ENCODE measurements at regions not wholly inside any gene's neighbourhood (a gene's known extent, or its start where the extent isn't known, plus 50 kb on each side); places are given as distances from the start of the nearest gene placed in this dataset.
"Not testable (repeated sequence)": the region's sequence is repeated elsewhere in the genome, so short reads cannot be mapped to it uniquely, and the experiment has no call there.

DNA sequence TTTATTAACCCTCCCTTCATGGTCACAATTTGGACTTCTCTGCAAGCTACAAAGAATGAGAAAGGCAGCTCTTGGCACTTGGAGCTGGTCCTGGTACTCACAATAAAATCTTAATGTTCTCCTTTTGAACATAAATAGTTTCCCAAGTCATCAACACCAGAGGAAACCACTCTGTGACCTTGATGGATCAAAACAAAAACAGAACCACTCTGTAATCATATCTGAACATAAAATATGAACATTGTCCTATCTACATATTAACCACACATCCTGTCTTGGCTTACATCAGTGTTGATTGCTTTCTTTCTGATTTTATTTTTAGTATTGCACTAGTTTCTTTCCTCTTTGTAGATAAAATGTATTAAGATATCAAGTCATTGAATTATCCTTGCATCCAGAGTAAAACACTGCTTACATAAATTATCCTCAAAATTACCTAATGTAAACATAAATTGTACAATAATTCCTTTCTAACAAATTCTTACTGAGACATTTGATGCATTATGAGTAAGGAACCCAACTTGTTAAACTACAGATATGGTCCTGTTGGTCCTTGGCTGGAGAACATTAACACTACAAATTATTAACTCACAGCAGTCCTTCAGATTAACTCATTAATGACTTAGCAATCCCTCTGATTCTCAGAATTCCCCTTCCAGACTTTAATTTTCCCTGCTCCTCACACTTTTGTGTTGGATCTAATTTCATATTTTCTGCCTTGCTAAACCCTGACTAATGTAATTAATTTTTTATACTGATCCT, 860.5 kb downstream of the DIPK2A start:
- TF ChIP-seq POLR2A (IDR thresholded peaks at IDR 0.05) (no peak), CTCF (IDR thresholded peaks at IDR 0.05) (no peak), POLR2AphosphoS5 (IDR thresholded peaks at IDR 0.05) (no peak), EP300 (IDR thresholded peaks at IDR 0.05) (no peak)
- Histone ChIP-seq H3K4me3 (no peak overlapping the region), H3K4me1 (no peaks in the 10 kb centered on the region), H3K27me3 (no peaks in the 10 kb centered on the region), H3K9me3 (peaks cover 0 to 8% (median 0%) of the 10 kb centered on the region in 3 donors), H3K36me3 (no peaks in the 10 kb centered on the region), H3K27ac (no peak overlapping the region)
- ATAC-seq, result no peak

GRCh38 chr3:144839991-144840390, 868.4 kb downstream of the DIPK2A start:
- no peak for ATAC-seq
- Histone ChIP-seq H3K36me3 (no peaks in the 10 kb centered on the region), H3K9me3 (peaks cover 0 to 18% (median 0%) of the 10 kb centered on the region in 3 donors), H3K27me3 (no peaks in the 10 kb centered on the region), H3K4me1 (no peaks in the 10 kb centered on the region), H3K4me3 (no peak overlapping the region), H3K27ac (no peak overlapping the region)
- 86 to 88% methylated on average over 1 to 2 of the region's 2 CpGs for WGBS, 2 donors (ENCODE audit: low coverage in 1 of 2)
- TF ChIP-seq POLR2A (IDR thresholded peaks at IDR 0.05), result no peak
- TF ChIP-seq POLR2AphosphoS5 (IDR thresholded peaks at IDR 0.05), result no peak
- no peak for TF ChIP-seq EP300 (IDR thresholded peaks at IDR 0.05)
- TF ChIP-seq CTCF (IDR thresholded peaks at IDR 0.05), result no peak

DNA sequence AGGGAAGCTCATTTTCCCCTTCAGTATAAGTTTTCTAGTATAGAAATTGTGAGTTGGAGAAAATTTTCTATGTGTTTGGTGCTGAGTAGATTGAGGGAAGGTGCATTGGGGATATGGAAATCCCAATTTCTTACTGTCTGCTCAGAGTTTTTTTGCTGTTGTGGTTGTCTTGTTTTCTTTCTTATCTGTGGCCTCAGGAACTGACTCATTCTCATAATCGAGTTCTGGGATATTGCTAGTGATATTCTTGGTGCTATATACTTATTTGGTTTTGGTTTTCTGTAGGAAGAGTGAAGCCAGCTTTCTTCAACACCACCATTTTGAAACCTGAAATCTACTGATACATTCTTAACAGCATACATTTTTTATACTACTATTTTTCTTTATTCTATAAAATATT, 869.2 kb downstream of the DIPK2A start:
- TF ChIP-seq POLR2AphosphoS5 (IDR thresholded peaks at IDR 0.05), result no peak
- no peaks in the 10 kb centered on the region for H3K27me3 ChIP-seq
- H3K36me3 ChIP-seq, result no peaks in the 10 kb centered on the region
- H3K4me3 ChIP-seq, result no peak overlapping the region
- no peaks in the 10 kb centered on the region for H3K4me1 ChIP-seq
- WGBS, 2 donors (ENCODE audit: low coverage in 1 of 2), result 65 to 70% methylated on average over 1 of the region's 1 CpG
- ATAC-seq, result no peak
- no peak overlapping the region for H3K27ac ChIP-seq
- H3K9me3 ChIP-seq, result peaks cover 0 to 18% (median 0%) of the 10 kb centered on the region in 3 donors

DNA sequence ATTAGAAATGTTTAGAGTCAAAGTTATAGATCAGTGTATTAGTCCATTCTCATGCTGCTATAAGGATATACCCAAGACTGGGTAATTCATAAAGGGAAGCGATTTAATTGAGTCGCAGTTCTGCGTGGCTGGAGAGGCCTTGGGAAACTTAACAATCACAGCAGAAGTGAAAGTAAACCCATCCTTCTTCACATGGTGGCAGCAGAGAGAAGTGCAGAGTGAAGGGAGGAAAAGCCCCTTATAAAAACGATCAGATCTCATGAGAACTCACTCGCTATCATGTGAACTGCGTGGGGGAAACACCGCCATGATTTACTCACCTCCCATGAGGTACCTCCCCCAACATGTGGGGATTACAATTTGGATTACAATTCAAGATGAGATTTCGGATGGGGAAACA, 871.5 kb downstream of the DIPK2A start:
- TF ChIP-seq POLR2AphosphoS5 (IDR thresholded peaks at IDR 0.05) (no peak), EP300 (IDR thresholded peaks at IDR 0.05) (no peak), CTCF (IDR thresholded peaks at IDR 0.05) (no peak), POLR2A (IDR thresholded peaks at IDR 0.05) (no peak)
- Histone ChIP-seq H3K36me3 (no peaks in the 10 kb centered on the region), H3K4me3 (no peak overlapping the region), H3K9me3 (peaks cover 0 to 18% (median 0%) of the 10 kb centered on the region in 3 donors), H3K27me3 (no peaks in the 10 kb centered on the region), H3K27ac (no peak overlapping the region), H3K4me1 (no peaks in the 10 kb centered on the region)
- no peak for ATAC-seq
- WGBS, 2 donors (ENCODE audit: low coverage in 1 of 2), result 80 to 96% methylated on average over 8 of the region's 8 CpGs

GRCh38 chr3:144852999-144853398, 881.4 kb downstream of the DIPK2A start:
- Histone ChIP-seq H3K4me1 (no peaks in the 10 kb centered on the region), H3K27ac (no peak overlapping the region), H3K36me3 (no peaks in the 10 kb centered on the region), H3K9me3 (no peaks in the 10 kb centered on the region), H3K4me3 (no peak overlapping the region), H3K27me3 (no peaks in the 10 kb centered on the region)
- TF ChIP-seq EP300 (IDR thresholded peaks at IDR 0.05) (no peak), POLR2A (IDR thresholded peaks at IDR 0.05) (no peak), POLR2AphosphoS5 (IDR thresholded peaks at IDR 0.05) (no peak), CTCF (IDR thresholded peaks at IDR 0.05) (no peak)
- ATAC-seq, result no peak

DNA sequence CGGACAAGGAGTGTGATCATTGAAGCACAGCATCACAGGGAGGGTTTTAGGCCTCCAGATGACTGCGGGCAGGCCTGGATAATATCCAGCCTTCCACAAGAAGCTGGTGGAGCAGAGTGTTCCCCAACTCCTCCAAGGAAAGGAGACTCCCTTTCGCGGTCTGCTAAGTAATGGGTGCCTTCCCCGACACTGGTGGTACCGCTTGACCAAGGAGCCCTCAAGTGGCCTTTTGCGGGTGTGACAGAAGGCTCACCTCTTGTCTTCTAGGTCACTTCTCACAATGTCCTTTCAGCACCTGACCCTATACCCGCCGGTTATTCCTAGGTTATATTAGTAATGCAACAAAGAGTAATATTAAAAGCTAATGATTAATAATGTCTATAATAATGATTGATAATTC, 882.4 kb downstream of the DIPK2A start:
- not testable (repeated sequence) for H3K27me3 ChIP-seq, H3K27ac ChIP-seq, H3K36me3 ChIP-seq, H3K9me3 ChIP-seq, H3K4me3 ChIP-seq, ATAC-seq, H3K4me1 ChIP-seq
- 84% methylated on average over 6 of the region's 9 CpGs; no CpG with 5 or more reads in 1 of the 2 donors for WGBS, 2 donors (ENCODE audit: low coverage in 1 of 2)
